ENCODE measurements at regions not wholly inside any gene's neighbourhood (a gene's known extent, or its start where the extent isn't known, plus 50 kb on each side); places are given as distances from the start of the nearest gene placed in this dataset.

GRCh38 chrX:139186991-139187390 is 343.5 kb upstream of the F9 start:
- TF ChIP-seq EZH2 (IDR thresholded peaks at IDR 0.05; ENCODE audit: insufficient read depth, poor library complexity, severe bottlenecking) (no peak), EZH2phosphoT487 (IDR thresholded peaks at IDR 0.05; ENCODE audit: insufficient read depth, low read depth) (no peak)
